ENCODE measurements at regions not wholly inside any gene's neighbourhood (a gene's known extent, or its start where the extent isn't known, plus 50 kb on each side); places are given as distances from the start of the nearest gene placed in this dataset.

- TF ChIP-seq POLR2A (IDR thresholded peaks at IDR 0.05): no peak
- no peak for TF ChIP-seq CTCF (IDR thresholded peaks at IDR 0.05)
- no peak for TF ChIP-seq POLR2AphosphoS5 (IDR thresholded peaks at IDR 0.05)
- TF ChIP-seq EP300 (IDR thresholded peaks at IDR 0.05): no peak
Observed at GRCh38 chr7:155363146-155363539, 65.5 kb downstream of the INSIG1 start.
